LNCAP (cell line): ENCODE measurements at regions not wholly inside any gene's neighbourhood (a gene's known extent, or its start where the extent isn't known, plus 50 kb on each side); places are given as distances from the start of the nearest gene placed in this dataset.

Experiments used
- TF ChIP-seq, protein P1 (sequence below): fragments of 450-650 bp; IDR thresholded peaks from 2 replicates; pipeline ENCODE4 v1.5.1; 2017; ENCODE audit warnings: mild to moderate bottlenecking

DNA sequence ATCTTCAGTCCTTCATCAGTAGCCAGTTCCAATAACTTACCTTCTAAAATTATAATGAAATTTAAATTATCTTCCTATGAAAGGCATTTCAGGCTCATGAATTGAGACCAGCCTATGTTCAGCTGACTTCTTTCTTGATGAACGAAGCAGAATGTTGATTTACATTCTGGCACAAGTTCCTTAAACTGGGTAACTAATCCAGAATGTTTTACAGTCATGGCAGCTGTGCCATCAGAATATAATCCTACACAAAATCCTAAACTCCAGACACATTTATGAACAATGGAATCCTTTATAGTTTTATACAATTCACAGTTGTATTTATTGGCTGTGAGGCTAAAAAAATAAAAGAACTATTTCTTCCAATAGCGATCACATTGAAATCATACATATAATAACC is 97.3 kb upstream of the CPM start:
- TF ChIP-seq, protein P1, sequence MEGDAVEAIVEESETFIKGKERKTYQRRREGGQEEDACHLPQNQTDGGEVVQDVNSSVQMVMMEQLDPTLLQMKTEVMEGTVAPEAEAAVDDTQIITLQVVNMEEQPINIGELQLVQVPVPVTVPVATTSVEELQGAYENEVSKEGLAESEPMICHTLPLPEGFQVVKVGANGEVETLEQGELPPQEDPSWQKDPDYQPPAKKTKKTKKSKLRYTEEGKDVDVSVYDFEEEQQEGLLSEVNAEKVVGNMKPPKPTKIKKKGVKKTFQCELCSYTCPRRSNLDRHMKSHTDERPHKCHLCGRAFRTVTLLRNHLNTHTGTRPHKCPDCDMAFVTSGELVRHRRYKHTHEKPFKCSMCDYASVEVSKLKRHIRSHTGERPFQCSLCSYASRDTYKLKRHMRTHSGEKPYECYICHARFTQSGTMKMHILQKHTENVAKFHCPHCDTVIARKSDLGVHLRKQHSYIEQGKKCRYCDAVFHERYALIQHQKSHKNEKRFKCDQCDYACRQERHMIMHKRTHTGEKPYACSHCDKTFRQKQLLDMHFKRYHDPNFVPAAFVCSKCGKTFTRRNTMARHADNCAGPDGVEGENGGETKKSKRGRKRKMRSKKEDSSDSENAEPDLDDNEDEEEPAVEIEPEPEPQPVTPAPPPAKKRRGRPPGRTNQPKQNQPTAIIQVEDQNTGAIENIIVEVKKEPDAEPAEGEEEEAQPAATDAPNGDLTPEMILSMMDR, result no peak

DNA sequence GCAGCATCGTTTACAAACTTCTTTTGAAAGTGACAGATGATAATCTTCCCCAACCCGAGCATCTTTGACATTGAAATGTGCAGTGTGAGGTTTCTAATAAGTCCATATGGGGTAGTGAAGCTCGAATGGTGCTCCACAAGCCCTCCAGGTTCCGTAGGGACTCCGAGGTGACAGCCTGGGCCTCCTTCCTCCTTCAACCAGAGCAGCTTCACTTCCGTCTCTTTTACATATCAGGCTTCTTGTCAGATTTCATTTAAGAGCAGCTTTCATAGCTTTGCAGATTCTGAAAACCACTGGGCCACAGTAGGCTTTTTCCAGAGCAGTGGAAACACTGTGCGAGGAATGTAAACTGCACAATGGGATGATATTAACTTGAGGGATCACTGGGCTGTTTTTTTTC is 103.6 kb upstream of the CPM start:
- TF ChIP-seq, protein P1, result no peak

DNA sequence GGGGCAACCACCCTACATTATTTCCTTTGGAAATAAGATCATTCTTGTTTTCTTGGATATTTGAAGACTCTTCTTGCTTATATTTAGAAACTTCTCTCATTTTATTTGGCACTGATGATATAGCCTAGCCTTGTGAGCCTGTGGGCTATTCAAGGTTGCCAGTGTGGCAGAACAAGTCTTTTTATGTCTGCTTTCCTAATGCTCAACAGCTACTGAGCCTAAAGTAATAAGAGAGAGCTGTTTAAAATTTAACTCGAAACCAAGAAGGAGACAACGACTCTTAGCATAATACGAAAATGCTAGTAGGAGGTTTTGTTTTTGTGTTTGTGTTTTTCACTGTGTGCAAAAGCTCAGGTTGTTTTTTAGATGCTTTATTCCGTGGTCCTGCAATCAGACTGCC is 104.0 kb upstream of the CPM start:
- TF ChIP-seq, protein P1, result no peak

DNA sequence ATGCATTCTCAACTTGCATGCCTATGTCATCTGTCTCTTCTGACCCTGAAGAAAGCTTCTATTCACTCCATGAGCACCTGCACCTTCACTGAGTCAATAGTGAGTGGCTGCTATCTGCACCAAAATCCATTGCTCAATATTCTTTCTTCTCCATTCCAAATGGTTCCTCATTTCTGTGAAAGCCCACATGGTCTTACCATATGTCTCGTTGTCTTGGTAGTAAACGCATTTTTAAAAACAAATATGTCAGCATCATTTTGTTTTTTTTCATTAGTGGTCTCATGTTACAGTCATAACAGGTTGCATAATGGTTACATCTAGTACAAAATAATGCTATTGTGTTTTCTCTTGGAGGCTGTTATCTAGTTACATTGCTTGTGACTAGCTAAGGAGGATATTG is 106.9 kb upstream of the CPM start:
- TF ChIP-seq, protein P1, result no peak

DNA sequence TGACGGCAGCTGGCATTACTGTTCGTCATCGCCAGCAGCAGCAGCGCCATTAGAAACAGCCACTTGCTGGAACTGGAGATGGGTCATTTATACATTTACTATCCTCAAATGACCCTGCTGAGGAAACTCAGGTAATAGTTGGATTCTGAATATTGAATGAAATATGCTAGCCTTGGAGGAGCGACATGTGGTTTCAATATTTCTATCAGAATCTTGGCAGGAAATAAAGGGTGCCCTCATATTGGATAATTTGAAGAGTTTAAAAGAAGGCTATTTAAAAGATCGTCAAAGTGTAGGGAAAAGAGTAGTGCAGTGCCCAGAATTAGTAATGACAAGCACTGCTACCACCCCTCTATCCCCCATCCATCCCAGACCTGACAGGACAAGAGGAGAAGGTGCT is 109.6 kb upstream of the CPM start:
- TF ChIP-seq, protein P1, result no peak

DNA sequence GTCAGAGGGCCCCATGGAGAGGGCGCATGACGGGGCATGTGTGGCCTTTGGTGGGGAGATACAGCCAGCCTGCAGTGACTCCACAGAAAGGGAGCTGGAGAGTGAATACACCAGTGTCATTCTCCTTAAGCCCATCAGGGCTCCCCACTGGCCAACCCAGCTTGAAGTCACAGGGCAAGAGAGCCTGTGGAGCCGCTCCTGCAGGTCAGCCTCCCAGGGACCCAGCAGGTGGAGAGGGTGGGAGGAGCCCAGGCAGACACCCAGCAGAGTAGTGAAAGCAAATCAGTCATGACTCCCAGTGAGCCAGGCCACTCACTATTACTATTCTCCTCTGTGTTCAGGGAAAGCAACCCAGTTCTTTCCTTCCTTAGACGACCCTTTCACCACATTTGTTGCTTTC is 110.0 kb upstream of the CPM start:
- TF ChIP-seq, protein P1, result no peak

DNA sequence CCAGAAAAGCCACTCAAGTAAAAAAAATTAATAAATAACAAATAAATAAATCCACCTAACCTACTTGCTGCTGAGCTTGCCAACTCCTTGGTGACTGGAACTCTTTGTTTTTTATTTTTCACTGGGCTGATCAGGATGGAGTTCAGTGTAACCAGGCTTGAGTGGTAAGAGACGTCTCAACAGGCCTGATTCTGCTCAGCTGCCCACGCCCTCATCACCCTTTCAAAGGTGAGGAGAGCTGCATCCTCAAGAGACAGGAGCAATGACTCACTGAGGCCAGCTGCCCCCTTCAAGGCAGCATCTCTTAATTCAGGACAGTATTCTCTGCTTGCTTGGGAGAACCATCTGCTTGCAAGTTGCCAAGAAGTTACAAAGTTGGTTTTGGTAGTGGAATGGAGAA is 111.9 kb upstream of the CPM start:
- TF ChIP-seq, protein P1, result no peak

DNA sequence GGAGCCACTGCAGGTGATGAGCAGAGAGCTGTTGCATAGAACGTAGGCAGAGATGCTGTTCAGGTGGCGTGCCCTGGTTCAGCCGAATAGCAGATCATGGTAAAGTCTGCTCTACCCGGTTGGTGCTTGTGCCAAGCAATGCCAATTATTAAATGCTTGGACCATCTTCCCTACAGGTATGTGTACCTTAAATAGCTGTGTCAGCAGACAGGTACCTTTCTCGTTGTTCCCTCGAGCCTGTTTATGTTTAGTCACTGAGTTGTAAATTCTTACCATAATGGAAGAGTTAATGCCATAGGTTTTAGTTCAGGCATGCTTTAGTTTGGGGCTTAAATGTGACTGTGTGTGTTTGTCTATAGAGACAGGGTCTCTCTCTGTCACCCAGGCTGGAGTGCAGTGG is 112.5 kb upstream of the CPM start:
- TF ChIP-seq, protein P1, result no peak
